Endothelial cell of umbilical vein (primary cell): ENCODE measurements at regions not wholly inside any gene's neighbourhood (a gene's known extent, or its start where the extent isn't known, plus 50 kb on each side); places are given as distances from the start of the nearest gene placed in this dataset.

Experiments
- CTCF ChIP-seq, 2 donors: IDR thresholded peaks; 1 replicate in 1 of 2; 2 replicates in 1 of 2; pipeline ENCODE4 v1.5.1; 2011; ENCODE audit warnings: low read length in 2 of 2, mild to moderate bottlenecking in 2 of 2, moderate library complexity in 2 of 2, control low read depth in 1 of 2, inconsistent platforms in 1 of 2, low read depth in 1 of 2; ENCODE audit not compliant: insufficient read depth in 1 of 2; ENCODE audit errors: extremely low read depth in 1 of 2
- MAX ChIP-seq: IDR thresholded peaks from 2 replicates; pipeline ENCODE4 v1.6.1; 2011; ENCODE audit not compliant: insufficient read depth, insufficient read length
- MYC ChIP-seq: IDR thresholded peaks from one replicate; pipeline ENCODE4 v1.6.1; 2011; ENCODE audit warnings: mild to moderate bottlenecking, low read depth, low read length
- POLR2A ChIP-seq: IDR thresholded peaks from 2 replicates; pipeline ENCODE4 v1.6.1; 2012; ENCODE audit warnings: low read depth, mild to moderate bottlenecking, control low read depth, low read length
- POLR2AphosphoS5 ChIP-seq: IDR thresholded peaks from 2 replicates; pipeline ENCODE4 v1.6.1; 2012; ENCODE audit warnings: low read depth, mild to moderate bottlenecking, control low read depth, low read length, moderate library complexity; ENCODE audit not compliant: insufficient read depth

GRCh38 chr2:45255563-45255962, 246.3 kb upstream of the SIX2 start:
- no peak for TF ChIP-seq CTCF (IDR thresholded peaks at IDR 0.05; ENCODE audit: extremely low read depth in 1 of 2, insufficient read depth in 1 of 2, low read depth in 1 of 2, low read length in 2 of 2)
- no peak for TF ChIP-seq POLR2A
- no peak for TF ChIP-seq MYC
- TF ChIP-seq POLR2AphosphoS5, result peak; percentile 55
- no peak for TF ChIP-seq MAX
